H9 (cell line): ENCODE measurements at regions not wholly inside any gene's neighbourhood (a gene's known extent, or its start where the extent isn't known, plus 50 kb on each side); places are given as distances from the start of the nearest gene placed in this dataset.

Experiments used
- DNase-seq: peaks from one replicate; pipeline ENCODE4 v3.0.0-alpha.2; 2017
- H2AFZ ChIP-seq: one replicate; pipeline ENCODE4 v1.6.1; 2013; ENCODE audit warnings: mild to moderate bottlenecking, low read length, control low read depth, moderate library complexity
- H2AK5ac ChIP-seq: 2 replicates; pipeline ENCODE4 v1.6.1; 2013; ENCODE audit warnings: low read length, control low read depth, mixed read lengths; ENCODE audit not compliant: insufficient read length
- H2BK120ac ChIP-seq: one replicate; pipeline ENCODE4 v1.6.1; 2013; ENCODE audit warnings: low read depth, mild to moderate bottlenecking, low read length, control low read depth, inconsistent platforms; ENCODE audit not compliant: poor library complexity, severe bottlenecking
- H2BK12ac ChIP-seq: 2 replicates; pipeline ENCODE4 v1.6.1; 2013; ENCODE audit warnings: low read length, control low read depth, mixed read lengths, low read depth; ENCODE audit not compliant: insufficient read length
- H2BK15ac ChIP-seq: 2 replicates; pipeline ENCODE4 v1.6.1; 2013; ENCODE audit warnings: low read depth, low read length, control low read depth
- H2BK20ac ChIP-seq: one replicate; pipeline ENCODE4 v1.6.1; 2013; ENCODE audit warnings: low read depth, mild to moderate bottlenecking, low read length, control low read depth, inconsistent platforms; ENCODE audit not compliant: poor library complexity, severe bottlenecking
- H2BK5ac ChIP-seq: 2 replicates; pipeline ENCODE4 v1.6.1; 2013; ENCODE audit warnings: low read length, control low read depth, mixed read lengths; ENCODE audit not compliant: insufficient read length
- H3K14ac ChIP-seq: 2 replicates; pipeline ENCODE4 v1.6.1; 2013; ENCODE audit warnings: low read length, control low read depth; ENCODE audit not compliant: insufficient read depth
- H3K18ac ChIP-seq: 2 replicates; pipeline ENCODE4 v1.6.1; 2013; ENCODE audit warnings: low read depth, mild to moderate bottlenecking, mixed read lengths, low read length, control low read depth; ENCODE audit not compliant: insufficient read length
- H3K23ac ChIP-seq: 2 replicates; pipeline ENCODE4 v1.6.1; 2013; ENCODE audit warnings: low read length, control low read depth, mixed read lengths, low read depth; ENCODE audit not compliant: insufficient read length
- H3K23me2 ChIP-seq: 2 replicates; pipeline ENCODE4 v1.6.1; 2013; ENCODE audit warnings: low read depth, mild to moderate bottlenecking, mixed read lengths, low read length, control low read depth; ENCODE audit not compliant: insufficient read length, poor library complexity, severe bottlenecking
- H3K27ac ChIP-seq: 2 replicates; pipeline ENCODE4 v1.5.1; 2013; ENCODE audit warnings: low read length, control low read depth, mixed read lengths, low read depth; ENCODE audit not compliant: insufficient read length
- H3K27me3 ChIP-seq: 2 replicates; pipeline ENCODE4 v1.6.1; 2013; ENCODE audit warnings: low read length, control low read depth, inconsistent platforms; ENCODE audit not compliant: insufficient read depth
- H3K4ac ChIP-seq: 2 replicates; pipeline ENCODE4 v1.6.1; 2013; ENCODE audit warnings: low read depth, mild to moderate bottlenecking, control low read depth, inconsistent platforms, low read length, moderate library complexity
- H3K4me1 ChIP-seq: 2 replicates; pipeline ENCODE4 v1.6.1; 2013; ENCODE audit warnings: low read length, control low read depth, inconsistent platforms; ENCODE audit not compliant: insufficient read depth
- H3K4me2 ChIP-seq: 2 replicates; pipeline ENCODE4 v1.6.1; 2013; ENCODE audit warnings: low read length, control low read depth, mixed read lengths; ENCODE audit not compliant: insufficient read length, insufficient read depth
- H3K56ac ChIP-seq: 2 replicates; pipeline ENCODE4 v1.6.1; 2013; ENCODE audit warnings: low read depth, mild to moderate bottlenecking, mixed read lengths, low read length, control low read depth; ENCODE audit not compliant: insufficient read length
- H3K79me1 ChIP-seq: 2 replicates; pipeline ENCODE4 v1.6.1; 2013; ENCODE audit warnings: low read depth, mild to moderate bottlenecking, moderate library complexity, low read length, control low read depth, inconsistent platforms; ENCODE audit not compliant: insufficient read depth, poor library complexity, severe bottlenecking
- H3K79me2 ChIP-seq: 2 replicates; pipeline ENCODE4 v1.6.1; 2013; ENCODE audit warnings: low read length, control low read depth, inconsistent platforms; ENCODE audit not compliant: insufficient read depth
- H3K9ac ChIP-seq: 2 replicates; pipeline ENCODE4 v1.6.1; 2013; ENCODE audit warnings: low read length, control low read depth, mixed read lengths; ENCODE audit not compliant: insufficient read length; ENCODE audit errors: extremely low read depth
- H3K9me3 ChIP-seq: one replicate; pipeline ENCODE4 v1.6.1; 2013; ENCODE audit warnings: low read depth, low read length, inconsistent platforms; ENCODE audit not compliant: control insufficient read depth
- H3T11ph ChIP-seq: one replicate; pipeline ENCODE4 v1.6.1; 2013; ENCODE audit warnings: mild to moderate bottlenecking, low read length, control low read depth, inconsistent platforms
- H4K20me1 ChIP-seq: one replicate; pipeline ENCODE4 v1.6.1; 2013; ENCODE audit not compliant: control insufficient read depth, insufficient read length, insufficient read depth
- H4K5ac ChIP-seq: 2 replicates; pipeline ENCODE4 v1.6.1; 2013; ENCODE audit warnings: low read depth, mild to moderate bottlenecking, mixed read lengths, low read length, control low read depth; ENCODE audit not compliant: insufficient read length
- H4K8ac ChIP-seq: replicated peaks from 2 replicates; pipeline ENCODE4 v1.6.1; 2013; ENCODE audit warnings: low read length, control low read depth, mixed read lengths, low read depth; ENCODE audit not compliant: insufficient read length
- H4K91ac ChIP-seq: 2 replicates; pipeline ENCODE4 v1.6.1; 2013; ENCODE audit warnings: low read depth, mild to moderate bottlenecking, moderate library complexity, mixed read lengths, low read length, control low read depth; ENCODE audit not compliant: insufficient read length
- H3K27ac Mint-ChIP-seq, 3 experiments: 2 replicates in 2 of 3; 3 replicates in 1 of 3; pipeline ENCODE4 v1.8.0; 2020 to 2021; ENCODE audit warnings: mixed read lengths in 3 of 3, mild to moderate bottlenecking in 1 of 3, moderate library complexity in 1 of 3
- H3K27me3 Mint-ChIP-seq: 2 replicates; pipeline ENCODE4 v1.8.0; 2021; ENCODE audit warnings: low read depth, mild to moderate bottlenecking, moderate library complexity, mixed read lengths
- H3K36me3 Mint-ChIP-seq, 3 experiments: 2 replicates in 2 of 3; 3 replicates in 1 of 3; pipeline ENCODE4 v1.8.0; 2020 to 2021; ENCODE audit warnings: low read depth in 3 of 3, mixed read lengths in 3 of 3; ENCODE audit not compliant: insufficient read depth in 1 of 3
- H3K4me1 Mint-ChIP-seq, 2 experiments: 2 replicates each; pipeline ENCODE4 v1.8.0; 2020; ENCODE audit warnings: mixed read lengths in 2 of 2
- H3K4me3 Mint-ChIP-seq, 2 experiments: 2 replicates in 1 of 2; 3 replicates in 1 of 2; pipeline ENCODE4 v1.8.0; 2020 to 2021; ENCODE audit warnings: mild to moderate bottlenecking in 2 of 2, mixed read lengths in 2 of 2, moderate library complexity in 1 of 2
- H3K9me3 Mint-ChIP-seq, 2 experiments: 2 replicates in 1 of 2; 3 replicates in 1 of 2; pipeline ENCODE4 v1.8.0; 2020; ENCODE audit warnings: mild to moderate bottlenecking in 2 of 2, mixed read lengths in 2 of 2, moderate library complexity in 1 of 2
- TF ChIP-seq, protein P1 (sequence below): fragments of 200-600 bp; sonication (generic); conservative IDR thresholded peaks from 3 replicates; pipeline ENCODE4 v1.8.0; 2021; ENCODE audit warnings: antibody characterized with exemption, mild to moderate bottlenecking

DNA sequence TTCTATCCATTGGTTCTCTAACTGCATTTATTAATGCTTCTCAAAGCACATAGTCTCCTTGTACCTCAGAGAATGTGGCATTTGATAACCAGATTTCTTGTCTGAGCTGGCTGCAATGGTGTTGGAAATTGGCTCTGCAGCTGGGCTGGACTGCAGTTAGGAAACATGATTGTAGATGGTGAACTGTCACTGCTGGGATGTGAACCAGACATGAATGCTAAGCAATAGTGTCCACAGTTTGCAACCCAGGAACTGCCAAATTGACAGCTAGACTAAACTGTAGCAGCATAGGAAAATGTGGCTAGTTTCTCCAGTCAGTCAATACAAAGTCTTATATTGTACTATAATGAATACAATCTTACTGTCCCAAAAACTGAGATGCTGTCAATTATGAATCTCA lies 656.6 kb upstream of the GOLIM4 start:
- TF ChIP-seq, protein P1, sequence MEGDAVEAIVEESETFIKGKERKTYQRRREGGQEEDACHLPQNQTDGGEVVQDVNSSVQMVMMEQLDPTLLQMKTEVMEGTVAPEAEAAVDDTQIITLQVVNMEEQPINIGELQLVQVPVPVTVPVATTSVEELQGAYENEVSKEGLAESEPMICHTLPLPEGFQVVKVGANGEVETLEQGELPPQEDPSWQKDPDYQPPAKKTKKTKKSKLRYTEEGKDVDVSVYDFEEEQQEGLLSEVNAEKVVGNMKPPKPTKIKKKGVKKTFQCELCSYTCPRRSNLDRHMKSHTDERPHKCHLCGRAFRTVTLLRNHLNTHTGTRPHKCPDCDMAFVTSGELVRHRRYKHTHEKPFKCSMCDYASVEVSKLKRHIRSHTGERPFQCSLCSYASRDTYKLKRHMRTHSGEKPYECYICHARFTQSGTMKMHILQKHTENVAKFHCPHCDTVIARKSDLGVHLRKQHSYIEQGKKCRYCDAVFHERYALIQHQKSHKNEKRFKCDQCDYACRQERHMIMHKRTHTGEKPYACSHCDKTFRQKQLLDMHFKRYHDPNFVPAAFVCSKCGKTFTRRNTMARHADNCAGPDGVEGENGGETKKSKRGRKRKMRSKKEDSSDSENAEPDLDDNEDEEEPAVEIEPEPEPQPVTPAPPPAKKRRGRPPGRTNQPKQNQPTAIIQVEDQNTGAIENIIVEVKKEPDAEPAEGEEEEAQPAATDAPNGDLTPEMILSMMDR, result no peak
- H2BK15ac ChIP-seq, result no peak overlapping the region
- H3T11ph ChIP-seq, result no peak overlapping the region
- H3K9me3 ChIP-seq, result no peaks in the 10 kb centered on the region
- no peak overlapping the region for H4K91ac ChIP-seq
- no peak overlapping the region for H3K9ac ChIP-seq
- H2BK12ac ChIP-seq, result no peak overlapping the region
- H3K27me3 Mint-ChIP-seq, result no peaks in the 10 kb centered on the region
- H3K27ac ChIP-seq, result no peak overlapping the region
- H2BK5ac ChIP-seq, result no peak overlapping the region
- no peak overlapping the region for H2BK20ac ChIP-seq
- no peak overlapping the region for H2BK120ac ChIP-seq
- H3K4me2 ChIP-seq, result no peak overlapping the region
- no peaks in the 10 kb centered on the region for H3K79me2 ChIP-seq
- no peak overlapping the region for H3K18ac ChIP-seq
- no peaks in the 10 kb centered on the region; the same call in 1 of the 2 replicates for H3K4me1 ChIP-seq
- no peak overlapping the region for H2AFZ ChIP-seq
- no peaks in the 10 kb centered on the region for H3K23me2 ChIP-seq
- no peak overlapping the region for H3K27ac Mint-ChIP-seq
- peaks cover 0 to 2% of the 10 kb centered on the region in 2 experiments; a peak in 1 of 5 replicates for H3K9me3 Mint-ChIP-seq
- peaks cover 2 to 3% of the 10 kb centered on the region in 2 experiments; a peak in 3 of 4 replicates for H3K4me1 Mint-ChIP-seq
- no peak for DNase-seq
- H2AK5ac ChIP-seq, result no peak overlapping the region
- no peak overlapping the region for H3K4me3 Mint-ChIP-seq
- no peaks in the 10 kb centered on the region for H4K20me1 ChIP-seq
- no peak overlapping the region for H4K8ac ChIP-seq
- no peaks in the 10 kb centered on the region for H3K27me3 ChIP-seq
- no peaks in the 10 kb centered on the region for H3K79me1 ChIP-seq
- no peak overlapping the region for H3K56ac ChIP-seq
- no peaks in the 10 kb centered on the region for H3K36me3 Mint-ChIP-seq
- H4K5ac ChIP-seq, result no peak overlapping the region
- H3K4ac ChIP-seq, result no peak overlapping the region
- no peak overlapping the region for H3K23ac ChIP-seq
- H3K14ac ChIP-seq, result no peak overlapping the region
